NCI-H2107 (cell line): ENCODE measurements at regions not wholly inside any gene's neighbourhood (a gene's known extent, or its start where the extent isn't known, plus 50 kb on each side); places are given as distances from the start of the nearest gene placed in this dataset.
"Not testable (repeated sequence)": the region's sequence is repeated elsewhere in the genome, so short reads cannot be mapped to it uniquely, and the experiment has no call there.

Experiments used
- DNase-seq: peaks from one replicate; lab custom pipeline; 2025; lab: John Stamatoyannopoulos, UW

GRCh38 chr4:171532968-171533367 lies 280.2 kb upstream of the GALNTL6 start:
- no peak for DNase-seq

GRCh38 chr4:171524903-171525302 lies 288.3 kb upstream of the GALNTL6 start:
- no peak for DNase-seq

GRCh38 chr4:171521726-171522125 lies 291.5 kb upstream of the GALNTL6 start:
- no peak for DNase-seq

- no peak for DNase-seq
Measured at GRCh38 chr4:171519457-171519856, 293.7 kb upstream of the GALNTL6 start.

- no peak for DNase-seq
Measured at GRCh38 chr4:171517883-171518282, 295.3 kb upstream of the GALNTL6 start.

GRCh38 chr4:171516694-171517093 lies 296.5 kb upstream of the GALNTL6 start:
- DNase-seq = no peak

- no peak for DNase-seq
Measured at GRCh38 chr4:171484681-171485080, 328.5 kb upstream of the GALNTL6 start.

- DNase-seq = no peak
Measured at GRCh38 chr4:171478181-171478580, 335.0 kb upstream of the GALNTL6 start.

- not testable (repeated sequence) for DNase-seq
Measured at GRCh38 chr4:171475111-171475510, 338.1 kb upstream of the GALNTL6 start.

- no peak for DNase-seq
Measured at GRCh38 chr4:171473155-171473554, 340.0 kb upstream of the GALNTL6 start.

GRCh38 chr4:171472230-171472629 lies 341.0 kb upstream of the GALNTL6 start:
- DNase-seq = no peak

GRCh38 chr4:171464499-171464898 lies 348.7 kb upstream of the GALNTL6 start:
- DNase-seq = no peak

- DNase-seq = no peak
Measured at GRCh38 chr4:171461191-171461590, 352.0 kb upstream of the GALNTL6 start.

- no peak for DNase-seq
Measured at GRCh38 chr4:171448919-171449481, 364.2 kb upstream of the GALNTL6 start.

- DNase-seq = no peak
Measured at GRCh38 chr4:171448358-171448757, 364.8 kb upstream of the GALNTL6 start.

- DNase-seq = no peak
Measured at GRCh38 chr4:171441300-171441941, 371.8 kb upstream of the GALNTL6 start.

- DNase-seq = no peak
Measured at GRCh38 chr4:171433674-171434073, 379.5 kb upstream of the GALNTL6 start.

GRCh38 chr4:171432536-171432935 lies 380.7 kb upstream of the GALNTL6 start:
- no peak for DNase-seq

- no peak for DNase-seq
Measured at GRCh38 chr4:171430495-171430894, 382.7 kb upstream of the GALNTL6 start.

GRCh38 chr4:171397175-171397574 lies 416.0 kb upstream of the GALNTL6 start:
- no peak for DNase-seq

- no peak for DNase-seq
Measured at GRCh38 chr4:171390626-171391025, 422.6 kb upstream of the GALNTL6 start.

- DNase-seq = no peak
Measured at GRCh38 chr4:171378323-171378722, 434.9 kb upstream of the GALNTL6 start.

- DNase-seq = no peak
Measured at GRCh38 chr4:171376724-171377123, 436.5 kb upstream of the GALNTL6 start.

- DNase-seq = no peak
Measured at GRCh38 chr4:171353535-171353934, 459.7 kb upstream of the GALNTL6 start.
